ENCODE measurements at regions not wholly inside any gene's neighbourhood (a gene's known extent, or its start where the extent isn't known, plus 50 kb on each side); places are given as distances from the start of the nearest gene placed in this dataset.

- H3K9me3 Mint-ChIP-seq: no peaks in the 10 kb centered on the region
- no peak for ATAC-seq (ENCODE audit: low read depth)
- no peak overlapping the region for H3K4me3 Mint-ChIP-seq
- no peaks in the 10 kb centered on the region for H3K27me3 Mint-ChIP-seq
- H3K4me1 Mint-ChIP-seq: no peaks in the 10 kb centered on the region
- no peaks in the 10 kb centered on the region for H3K36me3 Mint-ChIP-seq
- POLR2A ChIA-PET: no interaction called here
- no peak overlapping the region for H3K27ac Mint-ChIP-seq
- DNase-seq: no peak
Observed at GRCh38 chr7:47666164-47666862, 84.4 kb upstream of the TNS3 start.

GRCh38 chr7:47664650-47665195 is 82.8 kb upstream of the TNS3 start:
- Mint-ChIP-seq H3K27me3 (no peaks in the 10 kb centered on the region), H3K36me3 (no peaks in the 10 kb centered on the region), H3K9me3 (no peaks in the 10 kb centered on the region), H3K4me3 (no peak overlapping the region), H3K27ac (no peak overlapping the region), H3K4me1 (no peaks in the 10 kb centered on the region)
- ATAC-seq (ENCODE audit: low read depth): no peak
- POLR2A ChIA-PET: no interaction called here
- no peak for DNase-seq

GRCh38 chr7:47663851-47664250 is 81.9 kb upstream of the TNS3 start:
- Mint-ChIP-seq H3K27ac (no peak overlapping the region), H3K36me3 (no peaks in the 10 kb centered on the region), H3K4me3 (no peak overlapping the region), H3K4me1 (no peaks in the 10 kb centered on the region), H3K9me3 (no peaks in the 10 kb centered on the region), H3K27me3 (no peaks in the 10 kb centered on the region)
- POLR2A ChIA-PET: no interaction called here
- no peak for DNase-seq
- no peak for ATAC-seq (ENCODE audit: low read depth)

- H3K27me3 Mint-ChIP-seq: no peaks in the 10 kb centered on the region
- no peak for ATAC-seq (ENCODE audit: low read depth)
- no peak overlapping the region for H3K4me3 Mint-ChIP-seq
- DNase-seq: no peak
- no peaks in the 10 kb centered on the region for H3K36me3 Mint-ChIP-seq
- H3K27ac Mint-ChIP-seq: no peak overlapping the region
- no peaks in the 10 kb centered on the region for H3K4me1 Mint-ChIP-seq
- POLR2A ChIA-PET: no interaction called here
- H3K9me3 Mint-ChIP-seq: no peaks in the 10 kb centered on the region
Observed at GRCh38 chr7:47663213-47663612, 81.3 kb upstream of the TNS3 start.

GRCh38 chr7:47661051-47661714 is 79.3 kb upstream of the TNS3 start:
- Mint-ChIP-seq H3K36me3 (no peaks in the 10 kb centered on the region), H3K4me1 (no peaks in the 10 kb centered on the region), H3K4me3 (no peak overlapping the region), H3K27me3 (no peaks in the 10 kb centered on the region), H3K9me3 (no peaks in the 10 kb centered on the region), H3K27ac (no peak overlapping the region)
- DNase-seq (no peak), ATAC-seq (ENCODE audit: low read depth) (no peak)
- POLR2A ChIA-PET: no interaction called here

GRCh38 chr7:47659664-47660462 is 78.0 kb upstream of the TNS3 start:
- DNase-seq: no peak
- H3K4me3 Mint-ChIP-seq: no peak overlapping the region
- no peak for ATAC-seq (ENCODE audit: low read depth)
- H3K27me3 Mint-ChIP-seq: no peaks in the 10 kb centered on the region
- no peaks in the 10 kb centered on the region for H3K36me3 Mint-ChIP-seq
- no peaks in the 10 kb centered on the region for H3K9me3 Mint-ChIP-seq
- POLR2A ChIA-PET: no interaction called here
- H3K4me1 Mint-ChIP-seq: no peaks in the 10 kb centered on the region
- H3K27ac Mint-ChIP-seq: no peak overlapping the region

GRCh38 chr7:47658886-47659635 is 77.2 kb upstream of the TNS3 start:
- H3K27ac Mint-ChIP-seq: no peak overlapping the region
- POLR2A ChIA-PET: no interaction called here
- H3K9me3 Mint-ChIP-seq: no peaks in the 10 kb centered on the region
- no peak for DNase-seq
- H3K27me3 Mint-ChIP-seq: no peaks in the 10 kb centered on the region
- H3K4me1 Mint-ChIP-seq: no peaks in the 10 kb centered on the region
- H3K4me3 Mint-ChIP-seq: no peak overlapping the region
- ATAC-seq (ENCODE audit: low read depth): no peak
- no peaks in the 10 kb centered on the region for H3K36me3 Mint-ChIP-seq

GRCh38 chr7:47657126-47657525 is 75.2 kb upstream of the TNS3 start:
- no peaks in the 10 kb centered on the region for H3K36me3 Mint-ChIP-seq
- H3K27me3 Mint-ChIP-seq: no peaks in the 10 kb centered on the region

GRCh38 chr7:47654672-47655298 is 72.9 kb upstream of the TNS3 start:
- Mint-ChIP-seq H3K4me3 (no peak overlapping the region), H3K4me1 (peaks cover 1% of the 10 kb centered on the region), H3K9me3 (no peaks in the 10 kb centered on the region), H3K27ac (no peak overlapping the region), H3K27me3 (no peaks in the 10 kb centered on the region), H3K36me3 (no peaks in the 10 kb centered on the region)
- POLR2A ChIA-PET: no interaction called here
- ATAC-seq (ENCODE audit: low read depth) (no peak), DNase-seq (no peak)

More at GRCh38 chr7:47657126-47657525, 75.2 kb upstream of the TNS3 start:
- Mint-ChIP-seq H3K27ac (no peak overlapping the region), H3K4me1 (peaks cover 1% of the 10 kb centered on the region), H3K9me3 (no peaks in the 10 kb centered on the region), H3K4me3 (no peak overlapping the region)
- POLR2A ChIA-PET: no interaction called here
- no peak for ATAC-seq (ENCODE audit: low read depth)
- DNase-seq: no peak

GRCh38 chr7:47653550-47654411 is 71.9 kb upstream of the TNS3 start:
- no peak for ATAC-seq (ENCODE audit: low read depth)
- H3K27ac Mint-ChIP-seq: no peak overlapping the region
- no peaks in the 10 kb centered on the region for H3K9me3 Mint-ChIP-seq

GRCh38 chr7:47652591-47652990 is 70.7 kb upstream of the TNS3 start:
- Mint-ChIP-seq H3K27me3 (no peaks in the 10 kb centered on the region), H3K4me3 (no peak overlapping the region), H3K36me3 (no peaks in the 10 kb centered on the region), H3K27ac (no peak overlapping the region), H3K4me1 (peaks cover 4% of the 10 kb centered on the region), H3K9me3 (no peaks in the 10 kb centered on the region)
- POLR2A ChIA-PET: no interaction called here
- ATAC-seq (ENCODE audit: low read depth): no peak
- DNase-seq: no peak

More at GRCh38 chr7:47653550-47654411, 71.9 kb upstream of the TNS3 start:
- Mint-ChIP-seq H3K4me1 (peaks cover 1% of the 10 kb centered on the region), H3K36me3 (no peaks in the 10 kb centered on the region), H3K27me3 (no peaks in the 10 kb centered on the region), H3K4me3 (no peak overlapping the region)
- POLR2A ChIA-PET: no interaction called here
- no peak for DNase-seq

All from activated naive CD8-positive, alpha-beta T cell treated with anti-CD3 and anti-CD28 coated beads, Interleukin-2, amount 10 ng/mL, durations not matched to agents 7 days and 5 days (primary cell).